ENCODE measurements at regions not wholly inside any gene's neighbourhood (a gene's known extent, or its start where the extent isn't known, plus 50 kb on each side); places are given as distances from the start of the nearest gene placed in this dataset.

DNA sequence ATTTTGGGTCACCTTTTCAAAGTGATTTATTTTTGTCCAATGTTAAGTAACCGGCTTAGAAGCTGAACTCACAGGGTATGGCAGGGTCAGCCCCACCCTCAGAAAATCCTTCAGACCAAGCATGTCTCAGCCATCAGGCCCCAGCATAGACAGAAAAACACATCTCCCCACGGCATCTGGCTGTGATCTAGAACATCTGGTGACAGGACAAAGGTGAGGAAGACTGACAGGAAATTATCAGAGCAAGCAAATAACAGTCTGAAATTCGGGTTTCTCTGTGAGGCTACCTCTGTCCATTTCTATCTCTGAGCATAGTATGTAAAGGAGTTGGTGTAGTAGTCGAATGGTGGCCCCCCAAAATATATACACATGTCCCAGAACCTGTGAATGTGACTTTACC lies 177.0 kb upstream of the C1GALT1 start:
- TF ChIP-seq, protein P1, sequence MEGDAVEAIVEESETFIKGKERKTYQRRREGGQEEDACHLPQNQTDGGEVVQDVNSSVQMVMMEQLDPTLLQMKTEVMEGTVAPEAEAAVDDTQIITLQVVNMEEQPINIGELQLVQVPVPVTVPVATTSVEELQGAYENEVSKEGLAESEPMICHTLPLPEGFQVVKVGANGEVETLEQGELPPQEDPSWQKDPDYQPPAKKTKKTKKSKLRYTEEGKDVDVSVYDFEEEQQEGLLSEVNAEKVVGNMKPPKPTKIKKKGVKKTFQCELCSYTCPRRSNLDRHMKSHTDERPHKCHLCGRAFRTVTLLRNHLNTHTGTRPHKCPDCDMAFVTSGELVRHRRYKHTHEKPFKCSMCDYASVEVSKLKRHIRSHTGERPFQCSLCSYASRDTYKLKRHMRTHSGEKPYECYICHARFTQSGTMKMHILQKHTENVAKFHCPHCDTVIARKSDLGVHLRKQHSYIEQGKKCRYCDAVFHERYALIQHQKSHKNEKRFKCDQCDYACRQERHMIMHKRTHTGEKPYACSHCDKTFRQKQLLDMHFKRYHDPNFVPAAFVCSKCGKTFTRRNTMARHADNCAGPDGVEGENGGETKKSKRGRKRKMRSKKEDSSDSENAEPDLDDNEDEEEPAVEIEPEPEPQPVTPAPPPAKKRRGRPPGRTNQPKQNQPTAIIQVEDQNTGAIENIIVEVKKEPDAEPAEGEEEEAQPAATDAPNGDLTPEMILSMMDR (IDR thresholded peaks at IDR 0.05; ENCODE audit: insufficient read depth, low read depth, low read length) = no peak
- TF ChIP-seq EZH2 (IDR thresholded peaks at IDR 0.05; ENCODE audit: insufficient read depth, low read length) = no peak

Measured in astrocyte (in vitro differentiated cells and primary cell).